ENCODE measurements at regions not wholly inside any gene's neighbourhood (a gene's known extent, or its start where the extent isn't known, plus 50 kb on each side); places are given as distances from the start of the nearest gene placed in this dataset.

DNA sequence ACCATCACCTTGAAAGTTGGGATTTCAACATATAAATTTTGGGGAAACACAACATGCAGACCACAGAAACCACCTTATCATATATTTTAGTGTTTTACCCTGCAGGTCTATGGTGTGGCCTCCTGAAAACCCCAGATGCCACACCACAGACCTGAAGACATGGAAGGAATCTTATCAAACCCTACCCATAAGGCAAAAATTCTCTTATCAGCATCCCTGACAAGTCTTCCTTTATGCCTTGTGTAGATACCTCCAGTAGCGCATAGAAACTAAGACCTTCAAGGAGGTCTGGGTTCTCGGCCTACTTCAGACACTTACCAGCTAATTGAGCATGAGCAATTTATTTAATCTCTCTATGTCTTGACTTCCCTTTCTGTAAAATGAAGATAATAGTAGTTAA is 59.1 kb upstream of the SLC14A2 start:
- CTCF ChIA-PET = no interaction called here
- Histone ChIP-seq H3K4me2 (replicated peaks; ENCODE audit: low read depth, low read length, poor library complexity, severe bottlenecking) (no peak overlapping the region), H3K4me3 (ENCODE audit: control extremely low read depth in 1 of 5, extremely low read depth in 1 of 5, insufficient read depth in 1 of 5, low read depth in 2 of 5, low read length in 4 of 5) (no peak overlapping the region), H3K79me2 (ENCODE audit: control insufficient read depth, insufficient read depth, low read length) (no peaks in the 10 kb centered on the region), H2AFZ (ENCODE audit: insufficient read depth, low read depth, low read length, poor library complexity, severe bottlenecking) (no peak overlapping the region), H3K27me3 (replicated peaks in 1 of 4; ENCODE audit: control extremely low read depth in 1 of 4, control insufficient read depth in 3 of 4, insufficient read depth in 4 of 4, low read length in 3 of 4) (no peaks in the 10 kb centered on the region), H3K9me3 (ENCODE audit: control extremely low read depth in 1 of 3, control insufficient read depth in 2 of 3, insufficient read depth in 1 of 3, low read length in 2 of 3) (peaks cover 0 to 1% (median 0%) of the 10 kb centered on the region in 3 donors), H3K36me3 (replicated peaks in 1 of 2; ENCODE audit: control extremely low read depth in 1 of 2, control insufficient read depth in 1 of 2, extremely low read depth in 1 of 2, insufficient read depth in 2 of 2, low read length in 1 of 2) (no peaks in the 10 kb centered on the region), H3K9ac (ENCODE audit: low read length) (no peak overlapping the region), H3K4me1 (ENCODE audit: control insufficient read depth in 2 of 2, insufficient read depth in 2 of 2, low read length in 2 of 2) (no peaks in the 10 kb centered on the region), H4K20me1 (ENCODE audit: control insufficient read depth, insufficient read depth, low read length, poor library complexity, severe bottlenecking) (no peaks in the 10 kb centered on the region), H3K27ac (ENCODE audit: low read length in 2 of 2) (no peak overlapping the region)
- Mint-ChIP-seq H3K27me3 (peaks cover 4% of the 10 kb centered on the region), H3K4me3 (no peak overlapping the region), H3K27ac (no peak overlapping the region), H3K4me1 (no peaks in the 10 kb centered on the region), H3K9me3 (ENCODE audit: insufficient read depth) (no peaks in the 10 kb centered on the region)
- intact Hi-C loops (cut with micrococcal nuclease) = no loop called here
- DNase-seq = no peak
- no peak for ATAC-seq (ENCODE audit: low read depth)
- POLR2A ChIA-PET = no interaction called here
- no peak for TF ChIP-seq EZH2 (IDR thresholded peaks at IDR 0.05; ENCODE audit: borderline replicate concordance, insufficient read depth, low read depth, low read length, poor library complexity, severe bottlenecking)
- TF ChIP-seq, protein P1, sequence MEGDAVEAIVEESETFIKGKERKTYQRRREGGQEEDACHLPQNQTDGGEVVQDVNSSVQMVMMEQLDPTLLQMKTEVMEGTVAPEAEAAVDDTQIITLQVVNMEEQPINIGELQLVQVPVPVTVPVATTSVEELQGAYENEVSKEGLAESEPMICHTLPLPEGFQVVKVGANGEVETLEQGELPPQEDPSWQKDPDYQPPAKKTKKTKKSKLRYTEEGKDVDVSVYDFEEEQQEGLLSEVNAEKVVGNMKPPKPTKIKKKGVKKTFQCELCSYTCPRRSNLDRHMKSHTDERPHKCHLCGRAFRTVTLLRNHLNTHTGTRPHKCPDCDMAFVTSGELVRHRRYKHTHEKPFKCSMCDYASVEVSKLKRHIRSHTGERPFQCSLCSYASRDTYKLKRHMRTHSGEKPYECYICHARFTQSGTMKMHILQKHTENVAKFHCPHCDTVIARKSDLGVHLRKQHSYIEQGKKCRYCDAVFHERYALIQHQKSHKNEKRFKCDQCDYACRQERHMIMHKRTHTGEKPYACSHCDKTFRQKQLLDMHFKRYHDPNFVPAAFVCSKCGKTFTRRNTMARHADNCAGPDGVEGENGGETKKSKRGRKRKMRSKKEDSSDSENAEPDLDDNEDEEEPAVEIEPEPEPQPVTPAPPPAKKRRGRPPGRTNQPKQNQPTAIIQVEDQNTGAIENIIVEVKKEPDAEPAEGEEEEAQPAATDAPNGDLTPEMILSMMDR (IDR thresholded peaks at IDR 0.05) = no peak
- 100% methylated on average over 1 of the region's 2 CpGs for WGBS (ENCODE audit: insufficient coverage)

DNA sequence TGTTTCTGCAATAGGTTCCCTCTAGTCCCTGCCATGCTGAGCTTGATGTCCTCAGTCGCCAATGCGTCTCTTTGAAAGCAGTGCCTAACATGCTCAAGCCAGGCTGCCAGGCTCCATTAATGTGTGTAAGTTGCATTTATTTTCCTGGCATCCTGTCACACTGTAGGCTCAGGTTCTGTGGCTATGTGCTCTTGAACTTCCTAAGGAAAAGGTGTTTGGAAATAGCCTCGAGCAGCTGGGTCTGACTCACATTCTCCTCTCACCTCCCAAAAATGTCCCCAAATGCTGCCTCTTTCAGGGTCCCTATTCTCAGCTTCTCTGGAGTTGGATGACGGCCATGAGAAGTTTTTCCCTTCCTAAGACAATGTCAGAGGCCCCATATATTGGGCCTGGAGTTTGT is 58.0 kb upstream of the SLC14A2 start:
- H3K27ac Mint-ChIP-seq = no peak overlapping the region

More for the DNA sequence above, 58.0 kb upstream of the SLC14A2 start:
- Mint-ChIP-seq H3K4me1 (no peaks in the 10 kb centered on the region), H3K27me3 (peaks cover 4% of the 10 kb centered on the region), H3K4me3 (no peak overlapping the region), H3K9me3 (ENCODE audit: insufficient read depth) (no peaks in the 10 kb centered on the region)
- POLR2A ChIA-PET = no interaction called here
- 87% methylated on average over 3 of the region's 4 CpGs for WGBS (ENCODE audit: insufficient coverage)
- intact Hi-C loops (cut with micrococcal nuclease) = no loop called here
- Histone ChIP-seq H3K9ac (ENCODE audit: low read length) (no peak overlapping the region), H3K36me3 (replicated peaks in 1 of 2; ENCODE audit: control extremely low read depth in 1 of 2, control insufficient read depth in 1 of 2, extremely low read depth in 1 of 2, insufficient read depth in 2 of 2, low read length in 1 of 2) (no peaks in the 10 kb centered on the region), H3K79me2 (ENCODE audit: control insufficient read depth, insufficient read depth, low read length) (no peaks in the 10 kb centered on the region), H3K4me3 (ENCODE audit: control extremely low read depth in 1 of 5, extremely low read depth in 1 of 5, insufficient read depth in 1 of 5, low read depth in 2 of 5, low read length in 4 of 5) (no peak overlapping the region), H3K4me1 (ENCODE audit: control insufficient read depth in 2 of 2, insufficient read depth in 2 of 2, low read length in 2 of 2) (no peaks in the 10 kb centered on the region), H3K9me3 (ENCODE audit: control extremely low read depth in 1 of 3, control insufficient read depth in 2 of 3, insufficient read depth in 1 of 3, low read length in 2 of 3) (peaks cover 0 to 1% (median 0%) of the 10 kb centered on the region in 3 donors), H3K4me2 (replicated peaks; ENCODE audit: low read depth, low read length, poor library complexity, severe bottlenecking) (no peak overlapping the region), H4K20me1 (ENCODE audit: control insufficient read depth, insufficient read depth, low read length, poor library complexity, severe bottlenecking) (no peaks in the 10 kb centered on the region), H3K27ac (ENCODE audit: low read length in 2 of 2) (no peak overlapping the region), H2AFZ (ENCODE audit: insufficient read depth, low read depth, low read length, poor library complexity, severe bottlenecking) (no peak overlapping the region), H3K27me3 (replicated peaks in 1 of 4; ENCODE audit: control extremely low read depth in 1 of 4, control insufficient read depth in 3 of 4, insufficient read depth in 4 of 4, low read length in 3 of 4) (no peaks in the 10 kb centered on the region)
- TF ChIP-seq EZH2 (IDR thresholded peaks at IDR 0.05; ENCODE audit: borderline replicate concordance, insufficient read depth, low read depth, low read length, poor library complexity, severe bottlenecking) = no peak
- TF ChIP-seq, protein P1 (IDR thresholded peaks at IDR 0.05) = no peak
- ATAC-seq (ENCODE audit: low read depth) (no peak), DNase-seq (no peak)
- CTCF ChIA-PET = no interaction called here
